Keratinocyte (primary cell): ENCODE measurements at regions not wholly inside any gene's neighbourhood (a gene's known extent, or its start where the extent isn't known, plus 50 kb on each side); places are given as distances from the start of the nearest gene placed in this dataset.

Experiments
- DNase-seq: peaks from one replicate; pipeline ENCODE4 v3.0.0-alpha.2; 2011; ENCODE audit warnings: low read depth, missing footprints, low spot score
- FAIRE-seq: peaks from 2 replicates; lab custom pipeline; 2011; peaks lifted over from hg19 to GRCh38; lab: Jason Lieb, UNC
- H2AFZ ChIP-seq: 2 replicates; pipeline ENCODE4 v1.6.0; 2012; ENCODE audit warnings: low read length, control low read depth, inconsistent platforms; ENCODE audit not compliant: control insufficient read depth
- H3K27ac ChIP-seq: 2 replicates; pipeline ENCODE4 v1.5.1; 2011; ENCODE audit warnings: low read length; ENCODE audit not compliant: control insufficient read depth, insufficient read depth
- H3K27me3 ChIP-seq: 3 replicates; pipeline ENCODE4 v1.6.0; 2011; ENCODE audit warnings: low read length; ENCODE audit not compliant: control insufficient read depth, insufficient read depth; ENCODE audit errors: extremely low read depth
- H3K36me3 ChIP-seq, 2 experiments: 2 replicates in 1 of 2; 3 replicates in 1 of 2; pipeline ENCODE4 v1.5.1; 2011; ENCODE audit warnings: low read length in 2 of 2, mild to moderate bottlenecking in 1 of 2; ENCODE audit not compliant: control insufficient read depth in 2 of 2, insufficient read depth in 2 of 2; ENCODE audit errors: extremely low read depth in 1 of 2
- H3K4me1 ChIP-seq: 3 replicates; pipeline ENCODE4 v1.5.1; 2011; ENCODE audit warnings: low read length; ENCODE audit not compliant: control insufficient read depth, insufficient read depth; ENCODE audit errors: extremely low read depth
- H3K4me2 ChIP-seq: 3 replicates; pipeline ENCODE4 v1.6.0; 2011; ENCODE audit warnings: low read depth, low read length; ENCODE audit not compliant: control insufficient read depth, insufficient read depth; ENCODE audit errors: extremely low read depth
- H3K4me3 ChIP-seq, 3 experiments: fragments of 200-600 bp in 1 of 3; sonication (generic) in 1 of 3; 2 replicates in 2 of 3; 3 replicates in 1 of 3; pipeline ENCODE4 v1.5.1; 2011 to 2016; ENCODE audit warnings: low read length in 3 of 3, mild to moderate bottlenecking in 3 of 3, control low read depth in 2 of 3, inconsistent platforms in 1 of 3, low read depth in 1 of 3, mixed read lengths in 1 of 3, mixed run types in 1 of 3, moderate library complexity in 1 of 3; ENCODE audit not compliant: control insufficient read depth in 2 of 3, insufficient read depth in 2 of 3; ENCODE audit errors: extremely low read depth in 1 of 3
- H3K79me2 ChIP-seq: 2 replicates; pipeline ENCODE4 v1.6.0; 2012; ENCODE audit warnings: low read length; ENCODE audit not compliant: control insufficient read depth, insufficient read depth
- H3K9ac ChIP-seq: 3 replicates; pipeline ENCODE4 v1.6.0; 2011; ENCODE audit warnings: low read length; ENCODE audit not compliant: control insufficient read depth, insufficient read depth; ENCODE audit errors: extremely low read depth
- H3K9me1 ChIP-seq: 3 replicates; pipeline ENCODE4 v1.6.0; 2011; ENCODE audit warnings: low read length; ENCODE audit not compliant: control insufficient read depth, insufficient read depth; ENCODE audit errors: extremely low read depth
- H3K9me3 ChIP-seq: 2 replicates; pipeline ENCODE4 v1.5.1; 2012; ENCODE audit warnings: low read depth, low read length; ENCODE audit not compliant: control insufficient read depth
- H4K20me1 ChIP-seq: 3 replicates; pipeline ENCODE4 v1.6.0; 2011; ENCODE audit warnings: low read length; ENCODE audit not compliant: control insufficient read depth, insufficient read depth; ENCODE audit errors: extremely low read depth
- CTCF ChIP-seq, 3 experiments: IDR thresholded peaks in 1 of 3; conservative IDR thresholded peaks in 1 of 3; optimal IDR thresholded peaks in 1 of 3; 2 replicates in 2 of 3; 3 replicates in 1 of 3; pipeline versions ENCODE3 to v1.5.1; 2011; ENCODE audit warnings: low read length in 3 of 3, mild to moderate bottlenecking in 3 of 3, moderate library complexity in 2 of 3, control low read depth in 1 of 3, inconsistent platforms in 1 of 3; ENCODE audit not compliant: insufficient read depth in 2 of 3; ENCODE audit errors: extremely low read depth in 1 of 3
- EZH2 ChIP-seq: IDR thresholded peaks from one replicate; pipeline ENCODE4 v1.6.1; 2012; ENCODE audit warnings: inconsistent platforms, mild to moderate bottlenecking, low read length, moderate library complexity
- dilution Hi-C: fragments of 300-500 bp; cut with MboI; formaldehyde crosslinking; loops from one replicate; pipeline ENCODE4 v1.7.0; 2020; ENCODE audit warnings: low sequenced_read_pairs; ENCODE audit not compliant: extremely low pct_ligation_motif_present

- Histone ChIP-seq H3K4me2 (no peak overlapping the region), H3K9me1 (no peaks in the 10 kb centered on the region), H3K9ac (no peak overlapping the region), H3K79me2 (no peaks in the 10 kb centered on the region), H3K27me3 (no peaks in the 10 kb centered on the region), H3K36me3 (no peaks in the 10 kb centered on the region), H4K20me1 (no peaks in the 10 kb centered on the region), H2AFZ (no peak overlapping the region), H3K4me1 (no peaks in the 10 kb centered on the region), H3K27ac (no peak overlapping the region), H3K4me3 (no peak overlapping the region), H3K9me3 (no peaks in the 10 kb centered on the region)
- FAIRE-seq (no peak), DNase-seq (no peak)
- no peak for TF ChIP-seq CTCF (optimal IDR thresholded peaks at IDR 0.05 in 1 of 3, IDR thresholded peaks at IDR 0.05 in 1 of 3, conservative IDR thresholded peaks at IDR 0.05 in 1 of 3; ENCODE audit: extremely low read depth in 1 of 3, insufficient read depth in 2 of 3, low read length in 3 of 3)
- TF ChIP-seq EZH2, result no peak
- dilution Hi-C loops, result no loop called here
These were observed 288.8 kb downstream of the GRIA2 start for GRCh38 chr4:157509341-157509740.

GRCh38 chr4:157502656-157503055 is 282.1 kb downstream of the GRIA2 start:
- Histone ChIP-seq H3K27ac (no peak overlapping the region), H3K27me3 (no peaks in the 10 kb centered on the region), H3K9me3 (no peaks in the 10 kb centered on the region), H3K4me2 (no peak overlapping the region), H3K9ac (no peak overlapping the region), H3K36me3 (no peaks in the 10 kb centered on the region), H4K20me1 (no peaks in the 10 kb centered on the region), H3K4me3 (no peak overlapping the region), H2AFZ (no peak overlapping the region), H3K79me2 (no peaks in the 10 kb centered on the region), H3K9me1 (no peaks in the 10 kb centered on the region), H3K4me1 (no peaks in the 10 kb centered on the region)
- DNase-seq, result no peak
- TF ChIP-seq CTCF (optimal IDR thresholded peaks at IDR 0.05 in 1 of 3, IDR thresholded peaks at IDR 0.05 in 1 of 3, conservative IDR thresholded peaks at IDR 0.05 in 1 of 3; ENCODE audit: extremely low read depth in 1 of 3, insufficient read depth in 2 of 3, low read length in 3 of 3) (no peak), EZH2 (no peak)
- dilution Hi-C loops, result no loop called here
- no peak for FAIRE-seq
